Lower lobe of right lung (tissue), 2 donors: ENCODE measurements at regions not wholly inside any gene's neighbourhood (a gene's known extent, or its start where the extent isn't known, plus 50 kb on each side); places are given as distances from the start of the nearest gene placed in this dataset.

Experiments
- ATAC-seq, 2 donors: fragments of 200-7000 bp; cut with Tn5 transposase; one replicate each; pipeline ENCODE4 v1.9.1; 2020 to 2022; ENCODE audit warnings: mild to moderate bottlenecking in 2 of 2, moderate library complexity in 2 of 2
- DNase-seq: peaks from one replicate; pipeline ENCODE4 v3.0.0-alpha.2; 2020
- H3K27ac ChIP-seq: fragments of 200-600 bp; one replicate; pipeline ENCODE4 v1.8.0; 2022
- H3K27me3 ChIP-seq: fragments of 200-600 bp; one replicate; pipeline ENCODE4 v1.8.0; 2022; ENCODE audit warnings: low read depth
- H3K36me3 ChIP-seq: fragments of 200-600 bp; one replicate; pipeline ENCODE4 v1.8.0; 2022; ENCODE audit warnings: mild to moderate bottlenecking
- H3K4me1 ChIP-seq: fragments of 200-600 bp; one replicate; pipeline ENCODE4 v1.8.0; 2022
- H3K4me3 ChIP-seq: fragments of 200-600 bp; one replicate; pipeline ENCODE4 v1.8.0; 2022; ENCODE audit warnings: mild to moderate bottlenecking
- H3K9me3 ChIP-seq: fragments of 200-600 bp; one replicate; pipeline ENCODE4 v1.8.0; 2022
- CTCF ChIP-seq: fragments of 200-600 bp; IDR thresholded peaks from one replicate; pipeline ENCODE4 v1.8.0; 2022; ENCODE audit warnings: antibody characterized with exemption, mild to moderate bottlenecking
- intact Hi-C: fragments of 100-400 bp; cut with DNase I; formaldehyde crosslinking; loops from one replicate; pipeline ENCODE4 v1.11.0; 2022
- donor health status: DM: no; HTN: yes; CAD: no; lungs with severe emphysema.

DNA sequence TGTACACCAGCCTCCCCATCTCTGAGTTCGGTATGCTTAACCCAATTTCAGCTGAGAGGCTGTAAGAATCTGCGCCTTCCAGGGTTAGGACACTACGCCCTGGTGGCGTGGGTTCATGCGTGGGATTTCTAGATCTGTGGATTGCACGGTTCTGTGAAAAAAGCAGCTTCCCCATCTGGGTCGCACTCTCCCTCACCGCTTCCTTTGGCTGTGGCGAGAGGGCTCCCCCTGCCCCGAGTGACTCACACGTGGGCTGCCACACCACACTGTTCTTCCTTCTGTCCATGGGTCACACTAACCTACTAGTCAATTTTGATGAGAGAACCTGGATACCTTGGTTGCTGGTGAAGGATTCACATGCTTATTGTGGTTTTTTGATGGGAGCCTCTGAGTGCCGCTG, 256.0 kb upstream of the MAF start:
- no peak for DNase-seq
- H3K27ac ChIP-seq, result no peak overlapping the region
- peaks cover 20% of the 10 kb centered on the region for H3K9me3 ChIP-seq
- no peaks in the 10 kb centered on the region for H3K27me3 ChIP-seq
- H3K4me3 ChIP-seq, result no peak overlapping the region
- no peaks in the 10 kb centered on the region for H3K36me3 ChIP-seq
- H3K4me1 ChIP-seq, result no peaks in the 10 kb centered on the region
- intact Hi-C loops, result no loop called here
- no peak for ATAC-seq
- TF ChIP-seq CTCF, result no peak

GRCh38 chr16:79850348-79850747, 249.8 kb upstream of the MAF start:
- peaks cover 8% of the 10 kb centered on the region for H3K9me3 ChIP-seq
- H3K4me3 ChIP-seq, result no peak overlapping the region
- DNase-seq, result no peak
- no peaks in the 10 kb centered on the region for H3K27me3 ChIP-seq
- H3K4me1 ChIP-seq, result no peaks in the 10 kb centered on the region
- no peak overlapping the region for H3K27ac ChIP-seq
- H3K36me3 ChIP-seq, result no peaks in the 10 kb centered on the region
- TF ChIP-seq CTCF, result no peak
- intact Hi-C loops, result no loop called here
- ATAC-seq, result no peak

DNA sequence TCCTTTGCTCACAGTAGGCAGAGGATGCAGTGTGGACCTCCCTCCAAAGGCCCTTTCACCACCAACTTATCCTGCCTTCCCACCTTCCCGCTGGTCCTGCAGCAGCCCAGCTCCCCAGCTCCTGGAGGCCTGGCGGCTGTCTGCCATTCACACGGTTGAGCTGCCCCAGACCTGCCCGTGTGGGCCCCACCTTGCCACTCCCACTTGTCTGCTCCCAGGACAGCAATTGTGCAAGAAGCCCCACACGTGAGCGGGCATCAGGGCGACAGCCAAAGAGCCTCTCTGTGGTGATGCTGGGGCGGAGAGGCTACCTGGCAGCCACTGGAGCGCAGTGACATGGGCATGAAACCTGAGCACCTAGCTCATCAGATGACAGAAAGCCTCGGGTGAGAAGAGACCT, 248.6 kb upstream of the MAF start:
- no peak for ATAC-seq
- no peak for DNase-seq
- no peak overlapping the region for H3K27ac ChIP-seq
- H3K4me3 ChIP-seq, result no peak overlapping the region
- no peaks in the 10 kb centered on the region for H3K27me3 ChIP-seq
- intact Hi-C loops, result no loop called here
- no peaks in the 10 kb centered on the region for H3K4me1 ChIP-seq
- H3K36me3 ChIP-seq, result no peaks in the 10 kb centered on the region
- peaks cover 7% of the 10 kb centered on the region for H3K9me3 ChIP-seq
- no peak for TF ChIP-seq CTCF

GRCh38 chr16:79848719-79849118, 248.2 kb upstream of the MAF start:
- H3K4me1 ChIP-seq, result no peaks in the 10 kb centered on the region
- no peak overlapping the region for H3K4me3 ChIP-seq
- H3K27ac ChIP-seq, result no peak overlapping the region
- no peaks in the 10 kb centered on the region for H3K36me3 ChIP-seq
- no peaks in the 10 kb centered on the region for H3K27me3 ChIP-seq
- DNase-seq (no peak), ATAC-seq (no peak)
- intact Hi-C loops, result no loop called here
- TF ChIP-seq CTCF, result no peak
- peaks cover 7% of the 10 kb centered on the region for H3K9me3 ChIP-seq

GRCh38 chr16:79847569-79847968, 247.0 kb upstream of the MAF start:
- ATAC-seq, result no peak
- DNase-seq, result no peak
- no peaks in the 10 kb centered on the region for H3K9me3 ChIP-seq
- intact Hi-C loops, result no loop called here
- TF ChIP-seq CTCF, result no peak
- H3K27ac ChIP-seq, result no peak overlapping the region
- H3K4me3 ChIP-seq, result no peak overlapping the region
- no peaks in the 10 kb centered on the region for H3K4me1 ChIP-seq
- H3K27me3 ChIP-seq, result no peaks in the 10 kb centered on the region
- no peaks in the 10 kb centered on the region for H3K36me3 ChIP-seq

- H3K4me1 ChIP-seq, result no peaks in the 10 kb centered on the region
- no peak overlapping the region for H3K4me3 ChIP-seq
- intact Hi-C loops, result no loop called here
- no peaks in the 10 kb centered on the region for H3K36me3 ChIP-seq
- no peaks in the 10 kb centered on the region for H3K9me3 ChIP-seq
- no peak overlapping the region for H3K27ac ChIP-seq
- TF ChIP-seq CTCF, result no peak
- H3K27me3 ChIP-seq, result no peaks in the 10 kb centered on the region
- DNase-seq (no peak), ATAC-seq (no peak)
These were observed 246.6 kb upstream of the MAF start for GRCh38 chr16:79847101-79847500.
